ENCODE measurements at regions not wholly inside any gene's neighbourhood (a gene's known extent, or its start where the extent isn't known, plus 50 kb on each side); places are given as distances from the start of the nearest gene placed in this dataset.

DNA sequence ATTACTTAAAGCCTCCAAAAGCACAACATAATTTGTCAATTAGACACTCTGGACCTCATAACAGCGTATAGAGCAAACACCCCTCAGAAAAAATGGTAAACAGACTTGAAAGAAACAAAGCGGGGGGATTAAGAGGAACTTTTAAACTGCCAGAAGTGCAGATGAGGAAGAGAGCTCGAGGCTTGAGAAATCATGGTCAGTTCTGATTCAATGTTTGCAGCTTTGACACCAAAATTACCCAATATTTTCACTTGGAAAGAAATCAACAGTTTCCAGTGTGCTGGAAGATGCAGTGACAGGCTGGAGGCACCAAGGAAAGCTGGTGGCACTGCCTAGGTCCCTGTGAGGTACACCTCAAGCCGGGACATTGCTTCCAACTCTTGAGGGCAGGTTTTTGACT is 180.9 kb upstream of the TOX3 start:
- TF ChIP-seq, protein P1, sequence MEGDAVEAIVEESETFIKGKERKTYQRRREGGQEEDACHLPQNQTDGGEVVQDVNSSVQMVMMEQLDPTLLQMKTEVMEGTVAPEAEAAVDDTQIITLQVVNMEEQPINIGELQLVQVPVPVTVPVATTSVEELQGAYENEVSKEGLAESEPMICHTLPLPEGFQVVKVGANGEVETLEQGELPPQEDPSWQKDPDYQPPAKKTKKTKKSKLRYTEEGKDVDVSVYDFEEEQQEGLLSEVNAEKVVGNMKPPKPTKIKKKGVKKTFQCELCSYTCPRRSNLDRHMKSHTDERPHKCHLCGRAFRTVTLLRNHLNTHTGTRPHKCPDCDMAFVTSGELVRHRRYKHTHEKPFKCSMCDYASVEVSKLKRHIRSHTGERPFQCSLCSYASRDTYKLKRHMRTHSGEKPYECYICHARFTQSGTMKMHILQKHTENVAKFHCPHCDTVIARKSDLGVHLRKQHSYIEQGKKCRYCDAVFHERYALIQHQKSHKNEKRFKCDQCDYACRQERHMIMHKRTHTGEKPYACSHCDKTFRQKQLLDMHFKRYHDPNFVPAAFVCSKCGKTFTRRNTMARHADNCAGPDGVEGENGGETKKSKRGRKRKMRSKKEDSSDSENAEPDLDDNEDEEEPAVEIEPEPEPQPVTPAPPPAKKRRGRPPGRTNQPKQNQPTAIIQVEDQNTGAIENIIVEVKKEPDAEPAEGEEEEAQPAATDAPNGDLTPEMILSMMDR (IDR thresholded peaks at IDR 0.05; ENCODE audit: low read length): no peak
- TF ChIP-seq EZH2 (IDR thresholded peaks at IDR 0.05; ENCODE audit: borderline replicate concordance, low read length): no peak

Data from OCI-LY1 (cell line).